Caco-2 (cell line): ENCODE measurements at regions not wholly inside any gene's neighbourhood (a gene's known extent, or its start where the extent isn't known, plus 50 kb on each side); places are given as distances from the start of the nearest gene placed in this dataset.

Experiments used
- BruUV-seq: library from RNA; stranded (reverse); fragments of 400-500 nt; replicated peaks from 2 replicates; lab custom pipeline; 2021; lab: Mats Ljungman, UMichigan
- CTCF ChIA-PET: fragments of 300-600 bp; sonication (Branson Sonifier 250); formaldehyde crosslinking; loops from one replicate; lab custom pipeline; 2022; ENCODE audit warnings: antibody characterized with exemption; lab: Charles Lee
- POLR2A ChIA-PET: fragments of 300-600 bp; sonication (Branson Sonifier 250); formaldehyde crosslinking; loops from one replicate; lab custom pipeline; 2022; ENCODE audit warnings: antibody characterized with exemption; lab: Charles Lee
- DNase-seq, 2 experiments: peaks; one replicate each; pipeline versions ENCODE4 v3.0.0 to v3.0.0-alpha.2; 2020 to 2022
- H3K27me3 ChIP-seq: replicated peaks from 2 replicates; pipeline ENCODE4 v1.6.0; 2011; ENCODE audit warnings: low read length; ENCODE audit not compliant: control insufficient read depth, insufficient read depth
- H3K36me3 ChIP-seq: 2 replicates; pipeline ENCODE4 v1.5.1; 2011; ENCODE audit warnings: low read length; ENCODE audit not compliant: control insufficient read depth, insufficient read depth
- H3K4me1 ChIP-seq: fragments of 250-450 bp; sonication (Bioruptor Pico); 2 replicates; pipeline ENCODE4 v1.5.1; 2020; ENCODE audit warnings: mild to moderate bottlenecking
- H3K4me3 ChIP-seq: 2 replicates; pipeline ENCODE4 v1.5.1; 2011; ENCODE audit warnings: low read depth, mild to moderate bottlenecking, control low read depth, low read length
- H3K9me3 ChIP-seq: fragments of 250-450 bp; sonication (Bioruptor Pico); 2 replicates; pipeline ENCODE4 v1.5.1; 2020; ENCODE audit warnings: mild to moderate bottlenecking, moderate library complexity
- H3K27ac Mint-ChIP-seq: one replicate; pipeline ENCODE4 v1.8.0; 2022; ENCODE audit warnings: mixed read lengths; ENCODE audit not compliant: unreplicated experiment
- H3K27me3 Mint-ChIP-seq: one replicate; pipeline ENCODE4 v1.8.0; 2022; ENCODE audit warnings: mixed read lengths; ENCODE audit not compliant: insufficient read depth, unreplicated experiment
- H3K36me3 Mint-ChIP-seq: one replicate; pipeline ENCODE4 v1.8.0; 2022; ENCODE audit warnings: mild to moderate bottlenecking, mixed read lengths; ENCODE audit not compliant: insufficient read depth, unreplicated experiment
- H3K4me1 Mint-ChIP-seq: one replicate; pipeline ENCODE4 v1.8.0; 2022; ENCODE audit warnings: low read depth, mixed read lengths; ENCODE audit not compliant: unreplicated experiment
- H3K4me3 Mint-ChIP-seq: one replicate; pipeline ENCODE4 v1.8.0; 2022; ENCODE audit warnings: mild to moderate bottlenecking, moderate library complexity, mixed read lengths; ENCODE audit not compliant: unreplicated experiment
- H3K9me3 Mint-ChIP-seq: one replicate; pipeline ENCODE4 v1.8.0; 2022; ENCODE audit warnings: mixed read lengths; ENCODE audit not compliant: unreplicated experiment
- intact Hi-C: fragments of 100-400 bp; cut with micrococcal nuclease; formaldehyde crosslinking; loops from one replicate; pipeline ENCODE4 v1.10.0; 2022; ENCODE audit not compliant: unreplicated experiment
- TF ChIP-seq, protein P1 (sequence below), 2 experiments: fragments of 200-600 bp in 1 of 2; IDR thresholded peaks; 1 replicate in 1 of 2; 2 replicates in 1 of 2; pipeline versions ENCODE4 v1.5.1 to v1.8.0; 2011 to 2022; ENCODE audit warnings: antibody characterized with exemption in 1 of 2, control low read depth in 1 of 2, inconsistent platforms in 1 of 2, low read depth in 1 of 2, low read length in 1 of 2, mild to moderate bottlenecking in 1 of 2, moderate library complexity in 1 of 2; ENCODE audit not compliant: insufficient read depth in 1 of 2, severe bottlenecking in 1 of 2, unreplicated experiment in 1 of 2

DNA sequence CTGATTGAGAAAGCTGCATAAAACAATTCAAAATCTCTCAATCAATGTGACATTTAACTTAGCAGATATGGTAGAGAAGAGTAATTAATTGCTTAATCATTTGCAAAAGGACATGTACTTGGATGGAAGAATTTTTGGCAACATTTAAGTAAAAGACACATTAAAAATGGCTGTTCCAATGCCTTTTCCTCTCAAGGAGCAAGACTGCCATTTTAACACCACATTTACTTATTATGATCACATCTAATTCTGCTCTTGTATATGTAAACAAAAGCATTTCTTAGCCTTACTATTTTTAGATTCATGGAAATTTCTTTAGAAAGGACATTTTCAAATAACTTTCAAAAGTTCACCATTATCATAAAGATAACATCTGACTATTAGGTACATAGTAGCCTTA lies 360.0 kb downstream of the HINT1 start:
- no peaks in the 10 kb centered on the region for H3K36me3 ChIP-seq
- BruUV-seq, result no TSS peak
- TF ChIP-seq, protein P1, sequence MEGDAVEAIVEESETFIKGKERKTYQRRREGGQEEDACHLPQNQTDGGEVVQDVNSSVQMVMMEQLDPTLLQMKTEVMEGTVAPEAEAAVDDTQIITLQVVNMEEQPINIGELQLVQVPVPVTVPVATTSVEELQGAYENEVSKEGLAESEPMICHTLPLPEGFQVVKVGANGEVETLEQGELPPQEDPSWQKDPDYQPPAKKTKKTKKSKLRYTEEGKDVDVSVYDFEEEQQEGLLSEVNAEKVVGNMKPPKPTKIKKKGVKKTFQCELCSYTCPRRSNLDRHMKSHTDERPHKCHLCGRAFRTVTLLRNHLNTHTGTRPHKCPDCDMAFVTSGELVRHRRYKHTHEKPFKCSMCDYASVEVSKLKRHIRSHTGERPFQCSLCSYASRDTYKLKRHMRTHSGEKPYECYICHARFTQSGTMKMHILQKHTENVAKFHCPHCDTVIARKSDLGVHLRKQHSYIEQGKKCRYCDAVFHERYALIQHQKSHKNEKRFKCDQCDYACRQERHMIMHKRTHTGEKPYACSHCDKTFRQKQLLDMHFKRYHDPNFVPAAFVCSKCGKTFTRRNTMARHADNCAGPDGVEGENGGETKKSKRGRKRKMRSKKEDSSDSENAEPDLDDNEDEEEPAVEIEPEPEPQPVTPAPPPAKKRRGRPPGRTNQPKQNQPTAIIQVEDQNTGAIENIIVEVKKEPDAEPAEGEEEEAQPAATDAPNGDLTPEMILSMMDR (IDR thresholded peaks at IDR 0.05; ENCODE audit: insufficient read depth in 1 of 2, low read depth in 1 of 2, low read length in 1 of 2, severe bottlenecking in 1 of 2, unreplicated experiment in 1 of 2), result no peak
- CTCF ChIA-PET, result no interaction called here
- H3K9me3 ChIP-seq, result peaks cover 5% of the 10 kb centered on the region; the same call in 1 of the 2 replicates
- peaks cover 9% of the 10 kb centered on the region; the same call in 1 of the 2 replicates for H3K4me1 ChIP-seq
- no peaks in the 10 kb centered on the region for H3K36me3 Mint-ChIP-seq
- H3K4me3 Mint-ChIP-seq, result no peak overlapping the region
- DNase-seq, result no peak
- H3K4me1 Mint-ChIP-seq, result peaks cover 6% of the 10 kb centered on the region
- intact Hi-C loops, result no loop called here
- peaks cover 21% of the 10 kb centered on the region for H3K9me3 Mint-ChIP-seq
- no peak overlapping the region for H3K4me3 ChIP-seq
- H3K27me3 Mint-ChIP-seq, result no peaks in the 10 kb centered on the region
- POLR2A ChIA-PET, result no interaction called here
- H3K27me3 ChIP-seq, result no peaks in the 10 kb centered on the region
- H3K27ac Mint-ChIP-seq, result no peak overlapping the region

DNA sequence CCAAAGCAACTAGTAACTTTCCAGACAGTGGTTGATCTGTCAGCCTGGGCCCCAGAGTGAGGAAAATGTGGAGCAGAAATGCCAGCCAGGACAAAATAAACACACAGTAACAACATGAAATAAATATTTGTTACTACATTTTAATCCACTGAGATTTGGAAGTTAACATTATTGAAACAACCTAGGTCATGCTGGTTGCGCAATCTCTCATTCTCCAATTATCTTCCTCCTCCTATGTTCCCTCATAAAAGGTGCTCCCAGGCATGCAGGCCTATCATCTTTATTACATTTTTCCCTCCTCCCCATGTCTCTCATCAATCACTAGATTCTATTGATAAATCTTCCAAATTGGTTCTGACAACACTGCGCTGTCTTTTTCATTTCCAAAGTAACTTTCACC lies 363.1 kb downstream of the HINT1 start:
- Mint-ChIP-seq H3K36me3 (no peaks in the 10 kb centered on the region), H3K27ac (no peak overlapping the region), H3K4me3 (no peak overlapping the region), H3K27me3 (no peaks in the 10 kb centered on the region), H3K4me1 (peaks cover 6% of the 10 kb centered on the region), H3K9me3 (peaks cover 33% of the 10 kb centered on the region)
- POLR2A ChIA-PET, result no interaction called here
- CTCF ChIA-PET, result no interaction called here
- TF ChIP-seq, protein P1 (IDR thresholded peaks at IDR 0.05; ENCODE audit: insufficient read depth in 1 of 2, low read depth in 1 of 2, low read length in 1 of 2, severe bottlenecking in 1 of 2, unreplicated experiment in 1 of 2), result no peak
- Histone ChIP-seq H3K4me1 (peaks cover 9% of the 10 kb centered on the region; the same call in 1 of the 2 replicates), H3K4me3 (no peak overlapping the region), H3K36me3 (no peaks in the 10 kb centered on the region), H3K9me3 (peaks cover 5% of the 10 kb centered on the region; the same call in 1 of the 2 replicates), H3K27me3 (no peaks in the 10 kb centered on the region)
- no TSS peak for BruUV-seq
- no peak for DNase-seq
- intact Hi-C loops, result no loop called here

DNA sequence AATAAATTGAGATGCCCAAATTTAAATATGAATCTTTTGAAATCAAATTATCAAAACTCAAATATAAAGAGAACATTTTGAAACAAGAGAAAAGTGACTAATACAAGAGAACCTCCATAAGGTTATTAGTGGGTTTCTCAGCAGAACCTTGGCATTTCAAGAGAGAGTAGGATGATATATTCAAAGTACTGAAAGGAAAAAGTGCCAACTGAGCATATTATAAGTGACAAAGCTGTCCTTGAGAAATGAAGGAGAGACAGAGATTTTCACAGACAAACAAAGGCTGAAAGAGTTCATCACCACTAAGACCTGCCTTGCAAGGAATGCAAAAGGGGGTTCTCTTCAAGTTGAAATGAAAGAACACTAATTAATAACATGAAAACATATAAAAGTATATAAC lies 366.0 kb downstream of the HINT1 start:
- Histone ChIP-seq H3K4me1 (no peaks in the 10 kb centered on the region), H3K27me3 (no peaks in the 10 kb centered on the region), H3K4me3 (no peak overlapping the region), H3K9me3 (0 out of 2 replicates have a peak, but pooled peaks cover 3% of the 10 kb centered on the region), H3K36me3 (no peaks in the 10 kb centered on the region)
- no peaks in the 10 kb centered on the region for H3K4me1 Mint-ChIP-seq
- POLR2A ChIA-PET, result no interaction called here
- CTCF ChIA-PET, result no interaction called here
- BruUV-seq, result no TSS peak
- H3K4me3 Mint-ChIP-seq, result no peak overlapping the region
- DNase-seq, result no peak
- TF ChIP-seq, protein P1 (IDR thresholded peaks at IDR 0.05; ENCODE audit: insufficient read depth in 1 of 2, low read depth in 1 of 2, low read length in 1 of 2, severe bottlenecking in 1 of 2, unreplicated experiment in 1 of 2), result no peak
- H3K36me3 Mint-ChIP-seq, result no peaks in the 10 kb centered on the region
- intact Hi-C loops, result no loop called here
- H3K27me3 Mint-ChIP-seq, result no peaks in the 10 kb centered on the region
- H3K27ac Mint-ChIP-seq, result no peak overlapping the region
- peaks cover 33% of the 10 kb centered on the region for H3K9me3 Mint-ChIP-seq
